GM21825 (cell line): ENCODE measurements at regions not wholly inside any gene's neighbourhood (a gene's known extent, or its start where the extent isn't known, plus 50 kb on each side); places are given as distances from the start of the nearest gene placed in this dataset.

ENCODE experiments used
- ATAC-seq: cut with Tn5 transposase; IDR thresholded peaks from one replicate; pipeline ENCODE4 v1.9.1; 2021; ENCODE audit warnings: mild to moderate bottlenecking, moderate library complexity; ENCODE audit not compliant: unreplicated experiment

GRCh38 chr9:104417296-104417695 lies 86.8 kb upstream of the OR13F1 start:
- ATAC-seq, result no peak

DNA sequence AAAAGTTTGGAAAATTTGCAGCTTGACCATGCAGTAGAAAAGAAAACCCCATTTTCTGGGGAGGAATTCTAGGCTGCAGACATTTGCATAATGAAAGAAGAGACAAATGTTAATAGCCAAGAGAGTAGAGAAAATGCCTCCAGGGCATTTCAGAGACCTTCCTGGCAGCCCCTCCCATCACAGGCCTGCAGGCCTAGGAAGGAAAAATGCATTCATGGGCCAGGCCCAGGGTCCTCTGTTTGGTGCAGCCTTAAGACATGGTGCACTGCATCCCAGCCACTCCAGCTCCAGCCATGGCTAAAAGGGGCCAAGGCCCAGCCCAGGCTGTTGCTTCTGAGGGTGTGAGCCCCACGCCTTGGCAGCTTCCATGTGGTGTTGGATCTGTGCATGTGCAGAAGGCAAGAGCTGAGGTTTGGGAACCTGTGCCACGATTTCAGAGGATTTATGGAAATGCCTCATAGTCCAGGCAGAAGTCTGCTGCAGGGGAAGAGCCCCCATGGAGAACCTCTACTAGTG lies 75.0 kb upstream of the OR13F1 start:
- no peak for ATAC-seq

DNA sequence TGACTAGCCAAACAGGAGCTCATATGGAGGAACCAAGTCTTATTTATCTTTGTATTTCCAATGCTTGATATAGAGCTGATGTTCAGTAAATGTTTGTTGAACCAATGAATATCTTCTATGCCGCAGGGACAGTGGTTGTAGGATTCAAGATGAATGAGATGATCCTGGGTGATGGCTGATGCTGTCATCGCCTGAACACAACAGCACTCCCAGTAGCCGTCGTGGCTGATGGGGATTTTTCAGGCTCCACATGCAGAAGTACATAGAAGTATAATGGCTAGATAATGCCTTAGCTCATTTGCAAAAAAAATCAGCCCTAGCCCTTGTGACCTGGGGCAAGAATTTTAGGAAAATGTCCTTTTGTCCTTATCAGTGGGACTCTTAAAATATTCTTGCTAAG lies 69.0 kb upstream of the OR13F1 start:
- ATAC-seq, result no peak

- no peak for ATAC-seq
Observed at GRCh38 chr9:104448036-104448435, 56.0 kb upstream of the OR13F1 start.
